ENCODE measurements at regions not wholly inside any gene's neighbourhood (a gene's known extent, or its start where the extent isn't known, plus 50 kb on each side); places are given as distances from the start of the nearest gene placed in this dataset.
"Not testable (repeated sequence)": the region's sequence is repeated elsewhere in the genome, so short reads cannot be mapped to it uniquely, and the experiment has no call there.

GRCh38 chr10:23630376-23630775 lies 191.5 kb downstream of the OTUD1 start:
- H3K36me3 ChIP-seq (ENCODE audit: control insufficient read depth in 5 of 5, insufficient read depth in 5 of 5, low read length in 5 of 5): no peaks in the 10 kb centered on the region
- H3K4me1 ChIP-seq (ENCODE audit: control insufficient read depth in 5 of 5, insufficient read depth in 5 of 5, low read length in 5 of 5): no peaks in the 10 kb centered on the region
- H3K27ac ChIP-seq (ENCODE audit: low read depth, low read length): no peak overlapping the region
- H3K4me3 ChIP-seq (ENCODE audit: low read depth in 1 of 5, low read length in 5 of 5): no peak overlapping the region
- H3K9ac ChIP-seq (ENCODE audit: low read length in 5 of 5): no peak overlapping the region
- no peaks in the 10 kb centered on the region for H3K27me3 ChIP-seq (ENCODE audit: control insufficient read depth in 5 of 5, insufficient read depth in 4 of 5, low read length in 5 of 5)
- peaks cover 0 to 11% (median 4%) of the 10 kb centered on the region in 5 donors for H3K9me3 ChIP-seq (ENCODE audit: control insufficient read depth in 5 of 5, low read length in 5 of 5)

GRCh38 chr10:23630885-23631284 lies 192.0 kb downstream of the OTUD1 start:
- Histone ChIP-seq H3K9me3 (ENCODE audit: control insufficient read depth in 5 of 5, low read length in 5 of 5) (peaks cover 0 to 11% (median 4%) of the 10 kb centered on the region in 5 donors), H3K27me3 (ENCODE audit: control insufficient read depth in 5 of 5, insufficient read depth in 4 of 5, low read length in 5 of 5) (no peaks in the 10 kb centered on the region), H3K36me3 (ENCODE audit: control insufficient read depth in 5 of 5, insufficient read depth in 5 of 5, low read length in 5 of 5) (no peaks in the 10 kb centered on the region), H3K4me3 (ENCODE audit: low read depth in 1 of 5, low read length in 5 of 5) (no peak overlapping the region), H3K4me1 (ENCODE audit: control insufficient read depth in 5 of 5, insufficient read depth in 5 of 5, low read length in 5 of 5) (no peaks in the 10 kb centered on the region), H3K27ac (ENCODE audit: low read depth, low read length) (no peak overlapping the region), H3K9ac (ENCODE audit: low read length in 5 of 5) (no peak overlapping the region)

GRCh38 chr10:23643111-23643780 lies 204.4 kb downstream of the OTUD1 start:
- no peaks in the 10 kb centered on the region for H3K27me3 ChIP-seq (ENCODE audit: control insufficient read depth in 5 of 5, insufficient read depth in 4 of 5, low read length in 5 of 5)
- no peak overlapping the region for H3K9ac ChIP-seq (ENCODE audit: low read length in 5 of 5)
- H3K36me3 ChIP-seq (ENCODE audit: control insufficient read depth in 5 of 5, insufficient read depth in 5 of 5, low read length in 5 of 5): no peaks in the 10 kb centered on the region
- H3K4me1 ChIP-seq (ENCODE audit: control insufficient read depth in 5 of 5, insufficient read depth in 5 of 5, low read length in 5 of 5): peaks cover 0 to 5% (median 0%) of the 10 kb centered on the region in 5 donors
- H3K4me3 ChIP-seq (ENCODE audit: low read depth in 1 of 5, low read length in 5 of 5): no peak overlapping the region
- no peak overlapping the region for H3K27ac ChIP-seq (ENCODE audit: low read depth, low read length)
- peaks cover 0 to 3% (median 0%) of the 10 kb centered on the region in 5 donors for H3K9me3 ChIP-seq (ENCODE audit: control insufficient read depth in 5 of 5, low read length in 5 of 5)

GRCh38 chr10:23648618-23649017 lies 209.7 kb downstream of the OTUD1 start:
- peaks cover 0 to 1% (median 0%) of the 10 kb centered on the region in 5 donors for H3K4me1 ChIP-seq (ENCODE audit: control insufficient read depth in 5 of 5, insufficient read depth in 5 of 5, low read length in 5 of 5)
- H3K9me3 ChIP-seq (ENCODE audit: control insufficient read depth in 5 of 5, low read length in 5 of 5): no peaks in the 10 kb centered on the region
- H3K4me3 ChIP-seq (ENCODE audit: low read depth in 1 of 5, low read length in 5 of 5): no peak overlapping the region
- no peak overlapping the region for H3K27ac ChIP-seq (ENCODE audit: low read depth, low read length)
- no peak overlapping the region for H3K9ac ChIP-seq (ENCODE audit: low read length in 5 of 5)
- H3K27me3 ChIP-seq (ENCODE audit: control insufficient read depth in 5 of 5, insufficient read depth in 4 of 5, low read length in 5 of 5): peaks cover 0 to 5% (median 0%) of the 10 kb centered on the region in 5 donors
- no peaks in the 10 kb centered on the region for H3K36me3 ChIP-seq (ENCODE audit: control insufficient read depth in 5 of 5, insufficient read depth in 5 of 5, low read length in 5 of 5)

GRCh38 chr10:23656735-23657134 lies 217.9 kb downstream of the OTUD1 start:
- Histone ChIP-seq H3K36me3 (ENCODE audit: control insufficient read depth in 5 of 5, insufficient read depth in 5 of 5, low read length in 5 of 5) (no peaks in the 10 kb centered on the region), H3K9me3 (ENCODE audit: control insufficient read depth in 5 of 5, low read length in 5 of 5) (no peaks in the 10 kb centered on the region), H3K27ac (ENCODE audit: low read depth, low read length) (no peak overlapping the region), H3K27me3 (ENCODE audit: control insufficient read depth in 5 of 5, insufficient read depth in 4 of 5, low read length in 5 of 5) (no peaks in the 10 kb centered on the region), H3K4me1 (ENCODE audit: control insufficient read depth in 5 of 5, insufficient read depth in 5 of 5, low read length in 5 of 5) (no peaks in the 10 kb centered on the region), H3K9ac (ENCODE audit: low read length in 5 of 5) (no peak overlapping the region), H3K4me3 (ENCODE audit: low read depth in 1 of 5, low read length in 5 of 5) (no peak overlapping the region)

DNA sequence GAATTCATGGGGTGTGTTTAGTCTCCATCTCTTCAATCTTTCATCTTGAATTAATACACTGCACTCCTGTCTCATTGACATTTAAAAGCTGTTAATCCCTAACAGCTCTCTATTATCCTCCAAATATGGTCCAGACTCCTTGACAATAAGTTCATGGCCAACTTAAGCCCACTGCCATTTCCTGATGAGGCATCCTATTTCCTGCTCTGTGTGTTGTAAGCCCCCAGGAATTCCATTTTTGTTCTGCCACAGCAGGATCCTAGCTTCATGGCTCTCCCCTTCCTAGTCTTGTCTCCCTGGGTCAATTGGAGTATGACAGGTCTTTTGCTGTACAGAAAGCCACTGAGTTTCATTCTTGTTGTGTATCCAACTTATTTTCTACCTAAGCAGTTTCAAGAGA lies 218.8 kb downstream of the OTUD1 start:
- Histone ChIP-seq H3K27me3 (ENCODE audit: control insufficient read depth in 5 of 5, insufficient read depth in 4 of 5, low read length in 5 of 5) (no peaks in the 10 kb centered on the region), H3K9ac (ENCODE audit: low read length in 5 of 5) (no peak overlapping the region), H3K27ac (ENCODE audit: low read depth, low read length) (no peak overlapping the region), H3K36me3 (ENCODE audit: control insufficient read depth in 5 of 5, insufficient read depth in 5 of 5, low read length in 5 of 5) (no peaks in the 10 kb centered on the region), H3K4me3 (ENCODE audit: low read depth in 1 of 5, low read length in 5 of 5) (no peak overlapping the region), H3K9me3 (ENCODE audit: control insufficient read depth in 5 of 5, low read length in 5 of 5) (no peaks in the 10 kb centered on the region), H3K4me1 (ENCODE audit: control insufficient read depth in 5 of 5, insufficient read depth in 5 of 5, low read length in 5 of 5) (no peaks in the 10 kb centered on the region)

GRCh38 chr10:23671866-23672265 lies 233.0 kb downstream of the OTUD1 start:
- H3K27me3 ChIP-seq (ENCODE audit: control insufficient read depth in 5 of 5, insufficient read depth in 4 of 5, low read length in 5 of 5); H3K9me3 ChIP-seq (ENCODE audit: control insufficient read depth in 5 of 5, low read length in 5 of 5); H3K4me3 ChIP-seq (ENCODE audit: low read depth in 1 of 5, low read length in 5 of 5); H3K9ac ChIP-seq (ENCODE audit: low read length in 5 of 5); H3K4me1 ChIP-seq (ENCODE audit: control insufficient read depth in 5 of 5, insufficient read depth in 5 of 5, low read length in 5 of 5); H3K27ac ChIP-seq (ENCODE audit: low read depth, low read length); H3K36me3 ChIP-seq (ENCODE audit: control insufficient read depth in 5 of 5, insufficient read depth in 5 of 5, low read length in 5 of 5): not testable (repeated sequence)

DNA sequence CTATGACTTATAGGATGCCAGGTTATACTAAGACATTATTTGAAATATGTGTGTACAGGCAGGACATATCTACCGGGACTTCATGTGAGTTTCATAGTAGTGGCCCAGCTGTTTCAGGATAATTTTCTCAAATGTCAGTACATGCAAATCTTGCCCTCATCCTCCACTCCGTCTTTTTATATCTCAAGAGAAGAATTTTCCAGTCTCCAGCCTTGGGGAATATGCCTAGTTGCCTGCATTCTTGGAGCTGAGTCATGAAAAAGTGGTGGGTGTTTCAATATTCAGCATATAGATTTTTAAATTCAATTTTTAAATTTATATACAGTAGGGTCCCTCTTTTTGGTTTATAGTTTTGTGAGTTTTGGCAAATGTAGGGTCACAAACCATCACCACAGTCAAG lies 236.7 kb downstream of the OTUD1 start:
- Histone ChIP-seq H3K9me3 (ENCODE audit: control insufficient read depth in 5 of 5, low read length in 5 of 5) (peaks cover 0 to 3% (median 0%) of the 10 kb centered on the region in 5 donors), H3K36me3 (ENCODE audit: control insufficient read depth in 5 of 5, insufficient read depth in 5 of 5, low read length in 5 of 5) (no peaks in the 10 kb centered on the region), H3K4me1 (ENCODE audit: control insufficient read depth in 5 of 5, insufficient read depth in 5 of 5, low read length in 5 of 5) (peaks cover 0 to 3% (median 0%) of the 10 kb centered on the region in 5 donors), H3K9ac (ENCODE audit: low read length in 5 of 5) (no peak overlapping the region), H3K27ac (ENCODE audit: low read depth, low read length) (no peak overlapping the region), H3K4me3 (ENCODE audit: low read depth in 1 of 5, low read length in 5 of 5) (no peak overlapping the region), H3K27me3 (ENCODE audit: control insufficient read depth in 5 of 5, insufficient read depth in 4 of 5, low read length in 5 of 5) (no peaks in the 10 kb centered on the region)

- H3K9ac ChIP-seq (ENCODE audit: low read length in 5 of 5): no peak overlapping the region
- H3K27me3 ChIP-seq (ENCODE audit: control insufficient read depth in 5 of 5, insufficient read depth in 4 of 5, low read length in 5 of 5): no peaks in the 10 kb centered on the region
- H3K9me3 ChIP-seq (ENCODE audit: control insufficient read depth in 5 of 5, low read length in 5 of 5): peaks cover 0 to 3% (median 0%) of the 10 kb centered on the region in 5 donors
- no peaks in the 10 kb centered on the region for H3K36me3 ChIP-seq (ENCODE audit: control insufficient read depth in 5 of 5, insufficient read depth in 5 of 5, low read length in 5 of 5)
- no peak overlapping the region for H3K4me3 ChIP-seq (ENCODE audit: low read depth in 1 of 5, low read length in 5 of 5)
- no peak overlapping the region for H3K27ac ChIP-seq (ENCODE audit: low read depth, low read length)
- H3K4me1 ChIP-seq (ENCODE audit: control insufficient read depth in 5 of 5, insufficient read depth in 5 of 5, low read length in 5 of 5): peaks cover 0 to 3% (median 0%) of the 10 kb centered on the region in 5 donors
Measured at GRCh38 chr10:23676296-23676695, 237.4 kb downstream of the OTUD1 start.

DNA sequence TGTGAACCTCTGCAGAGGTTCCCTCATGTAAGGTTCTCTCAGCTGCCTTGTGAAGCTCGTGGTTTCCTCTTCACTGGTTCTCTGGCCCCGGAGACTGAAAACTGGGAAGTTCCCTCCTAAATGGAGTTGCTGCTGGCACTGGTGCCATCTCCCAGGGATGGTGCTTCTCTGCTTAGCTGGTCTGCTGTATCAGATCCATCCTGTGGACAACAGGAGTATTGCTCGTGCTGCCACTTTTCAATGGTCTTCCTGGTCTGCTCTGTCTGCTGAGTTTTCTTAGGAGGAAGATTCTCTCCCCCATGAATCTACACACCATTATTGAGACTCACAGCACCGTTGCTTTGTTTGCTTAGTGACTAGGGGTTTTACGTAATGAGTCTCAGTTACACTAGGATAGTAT lies 247.8 kb downstream of the OTUD1 start:
- H3K9me3 ChIP-seq (ENCODE audit: control insufficient read depth in 5 of 5, low read length in 5 of 5): no peaks in the 10 kb centered on the region

More for the DNA sequence above, 247.8 kb downstream of the OTUD1 start:
- Histone ChIP-seq H3K27me3 (ENCODE audit: control insufficient read depth in 5 of 5, insufficient read depth in 4 of 5, low read length in 5 of 5) (no peaks in the 10 kb centered on the region), H3K9ac (ENCODE audit: low read length in 5 of 5) (no peak overlapping the region), H3K27ac (ENCODE audit: low read depth, low read length) (no peak overlapping the region), H3K4me3 (ENCODE audit: low read depth in 1 of 5, low read length in 5 of 5) (no peak overlapping the region), H3K4me1 (ENCODE audit: control insufficient read depth in 5 of 5, insufficient read depth in 5 of 5, low read length in 5 of 5) (peaks cover 2 to 14% (median 12%) of the 10 kb centered on the region in 5 donors), H3K36me3 (ENCODE audit: control insufficient read depth in 5 of 5, insufficient read depth in 5 of 5, low read length in 5 of 5) (no peaks in the 10 kb centered on the region)

Measured in subcutaneous abdominal adipose tissue (tissue), 5 donors.